HG03521 (cell line): ENCODE measurements at regions not wholly inside any gene's neighbourhood (a gene's known extent, or its start where the extent isn't known, plus 50 kb on each side); places are given as distances from the start of the nearest gene placed in this dataset.

Source experiments
- ATAC-seq: cut with Tn5 transposase; IDR thresholded peaks from one replicate; pipeline ENCODE4 v1.9.1; 2021; ENCODE audit warnings: mild to moderate bottlenecking, moderate library complexity; ENCODE audit not compliant: unreplicated experiment

DNA sequence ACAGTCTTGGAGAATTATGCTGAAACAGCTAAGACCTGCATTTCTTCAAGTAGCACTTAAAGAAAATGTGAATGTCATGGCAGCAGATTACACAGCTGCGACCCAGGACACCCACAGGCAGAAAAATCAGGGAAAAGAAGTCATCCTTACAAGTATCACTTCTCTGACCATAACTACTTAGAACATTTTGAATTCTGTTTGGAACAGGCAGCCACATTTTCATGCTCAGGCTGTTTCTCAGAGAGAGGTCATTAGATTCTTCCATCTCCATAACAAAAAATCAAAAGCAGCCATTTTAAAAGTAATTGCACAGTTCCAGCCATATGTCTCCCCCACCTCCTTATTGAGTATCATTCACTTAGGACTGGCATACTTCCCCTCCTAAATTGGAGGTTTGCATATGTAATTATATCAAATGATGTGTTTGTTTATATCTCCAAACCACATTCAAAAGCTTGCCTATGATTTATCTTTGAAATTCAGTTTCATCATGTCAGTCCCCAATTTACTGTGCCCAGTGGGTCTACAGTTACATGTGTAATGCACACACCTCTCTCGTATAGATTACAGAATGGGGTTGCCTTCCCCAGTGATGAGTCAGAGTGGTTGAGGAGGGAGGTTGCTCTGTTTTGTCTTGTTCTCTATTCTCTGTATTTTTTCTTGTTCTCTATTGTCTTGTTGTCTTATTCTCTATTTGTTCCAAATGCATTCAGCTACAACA, 276.5 kb upstream of the MTNR1B start:
- ATAC-seq, result no peak

DNA sequence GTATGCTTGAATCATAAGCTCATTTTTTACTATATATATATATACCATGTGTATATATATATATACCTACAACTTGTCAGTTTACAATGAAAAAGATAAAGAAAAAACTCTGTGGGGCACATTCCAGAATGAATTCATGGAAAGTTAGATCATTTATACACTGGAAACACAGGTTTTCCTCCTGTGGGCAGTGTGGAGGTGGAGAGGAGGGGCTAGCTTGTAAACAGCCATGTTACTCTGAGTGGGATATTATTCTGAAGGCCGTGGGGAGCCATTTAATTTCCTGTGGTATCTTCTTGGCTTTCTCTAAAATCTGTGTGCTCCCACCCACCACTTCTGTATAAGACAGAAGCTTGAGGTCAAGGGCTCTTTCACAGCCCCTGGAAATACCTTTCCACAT, 273.4 kb upstream of the MTNR1B start:
- no peak for ATAC-seq

DNA sequence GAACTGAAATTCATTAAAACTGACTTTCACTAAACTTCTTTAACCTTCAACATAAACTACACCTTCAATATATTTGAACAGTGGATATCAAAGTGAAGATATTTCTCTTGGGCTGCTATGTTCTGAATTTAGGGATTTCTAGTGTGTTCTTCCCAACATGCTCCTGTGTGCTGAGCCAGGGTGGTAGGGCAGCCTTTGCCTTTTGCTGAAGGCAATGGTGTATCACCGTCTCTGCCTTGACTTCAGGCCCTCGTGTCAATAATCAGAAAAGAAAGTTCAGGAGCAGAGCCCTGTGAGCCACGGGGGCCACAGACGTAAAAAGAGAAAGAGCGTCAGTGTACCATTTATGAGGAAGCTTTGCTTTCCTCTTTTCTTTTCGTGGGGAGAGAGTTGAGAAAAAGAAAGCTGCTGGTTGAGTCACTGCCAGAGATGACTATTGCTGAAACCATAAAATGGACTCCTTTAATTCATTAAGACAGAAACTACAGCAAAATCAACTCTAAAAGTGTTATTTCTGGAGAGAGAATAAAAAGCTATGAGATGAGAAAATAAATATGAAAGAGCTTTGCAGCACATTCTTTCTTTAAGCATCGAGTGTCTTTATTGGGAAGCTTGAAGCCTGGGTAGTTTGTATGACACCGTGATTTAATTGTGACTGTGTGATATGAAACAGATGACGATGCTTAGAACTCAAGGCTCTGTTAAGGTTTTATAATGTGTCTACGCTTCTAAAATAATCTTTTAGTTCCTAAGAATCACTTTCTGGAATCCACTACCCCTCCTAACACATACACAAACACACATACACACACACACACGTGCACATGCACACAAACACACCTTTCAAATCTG, 271.8 kb upstream of the MTNR1B start:
- ATAC-seq, result no peak

DNA sequence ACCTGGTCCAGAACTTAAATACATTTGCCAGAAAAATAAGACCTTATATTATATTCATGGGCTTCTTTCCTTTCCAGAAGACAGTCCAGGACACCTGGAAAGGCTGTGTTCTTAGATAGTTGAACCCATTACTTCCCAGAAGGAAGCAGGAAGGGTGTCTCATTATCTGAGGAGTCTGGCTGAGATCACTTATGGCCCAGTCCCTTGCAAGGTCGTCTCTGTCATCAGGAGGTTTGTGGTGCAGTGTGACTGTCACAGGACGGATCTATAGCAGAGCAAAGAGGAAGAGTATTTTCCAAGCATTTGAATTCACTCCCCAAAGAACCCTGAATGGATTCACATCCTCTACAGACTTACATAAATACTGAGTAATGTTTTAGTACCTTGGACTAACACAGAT, 270.7 kb upstream of the MTNR1B start:
- ATAC-seq, result no peak

DNA sequence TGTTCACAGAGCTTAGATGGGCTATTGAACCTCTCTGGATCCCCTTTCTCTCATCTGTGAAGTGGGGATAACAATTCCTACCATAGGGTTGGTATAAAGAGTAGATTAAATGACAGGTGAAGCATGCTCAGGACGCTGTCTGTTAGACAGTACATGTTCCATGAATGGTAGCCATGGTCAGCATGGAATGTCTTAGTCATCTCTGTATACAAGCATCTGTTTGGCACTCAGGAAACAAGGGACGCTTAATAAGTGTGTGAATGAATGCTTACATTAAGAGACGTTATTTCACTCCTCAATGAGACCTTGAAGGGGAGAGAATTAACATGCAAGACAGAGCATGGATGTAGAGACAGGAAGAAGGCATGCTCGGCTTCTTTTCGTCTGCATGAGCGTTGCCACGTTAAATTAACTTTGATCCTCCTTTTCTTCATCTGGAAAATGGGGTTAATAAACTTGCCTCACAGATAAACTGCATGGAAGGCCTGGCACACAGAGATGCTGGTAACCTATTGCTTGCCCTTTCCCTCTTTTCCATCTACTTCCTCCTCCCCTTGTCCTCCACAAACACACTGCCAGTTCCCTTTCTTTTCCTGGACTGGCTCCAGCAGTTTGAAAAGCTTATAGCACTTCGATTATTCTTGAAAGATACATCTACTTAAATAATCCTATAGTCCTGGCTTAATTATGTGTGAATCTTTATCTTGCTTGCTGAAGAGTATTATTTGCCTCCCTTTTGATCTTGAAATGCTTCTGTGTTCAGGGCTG, 267.2 kb upstream of the MTNR1B start:
- ATAC-seq, result no peak

DNA sequence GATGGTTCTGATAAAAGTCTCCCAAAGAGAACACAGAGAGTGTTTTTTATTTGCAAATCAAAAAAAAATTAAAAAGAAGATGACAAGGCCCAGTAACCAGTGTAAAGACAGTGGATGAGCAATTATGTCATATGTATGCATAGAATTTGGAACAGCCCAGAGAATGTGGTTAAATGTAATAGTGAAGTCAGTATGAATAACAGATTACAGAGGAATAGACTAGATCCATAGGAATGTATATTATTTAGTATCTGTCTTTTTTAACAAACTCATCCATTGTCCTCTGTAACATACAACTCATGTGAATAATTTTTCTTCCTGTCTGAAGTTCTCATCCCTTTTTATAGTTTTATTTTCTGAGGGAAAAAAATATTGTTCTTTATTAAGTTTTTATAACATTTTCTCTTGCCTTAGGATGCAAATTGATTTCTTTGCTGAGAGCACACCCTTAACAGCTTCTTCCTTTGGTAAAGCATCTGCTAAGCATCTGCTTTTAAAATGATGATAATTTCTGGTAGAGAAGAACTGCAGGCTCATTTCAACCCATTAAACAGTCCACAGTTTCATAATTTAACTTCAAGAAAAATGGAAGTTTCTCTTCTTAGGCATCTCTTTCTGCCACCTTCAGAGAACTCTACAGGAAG, 266.5 kb upstream of the MTNR1B start:
- ATAC-seq, result no peak

DNA sequence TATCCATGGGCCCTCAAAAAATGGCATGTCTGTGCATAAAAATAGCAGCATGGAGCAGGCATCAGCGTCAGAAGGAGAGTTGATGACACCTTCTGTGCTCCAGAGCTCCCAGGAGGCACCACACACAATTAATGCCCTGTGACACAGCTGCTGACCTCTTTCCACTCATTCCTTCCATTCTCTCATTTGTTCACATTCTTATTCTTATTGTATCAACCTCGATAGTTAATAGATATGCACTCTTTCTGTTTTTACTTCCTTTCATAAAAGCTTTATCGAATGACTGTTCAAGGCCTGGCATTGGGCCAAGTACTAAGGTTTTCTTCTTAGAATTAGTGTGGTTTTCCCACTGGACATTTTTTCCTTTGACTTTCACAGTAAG, 266.0 kb upstream of the MTNR1B start:
- no peak for ATAC-seq

DNA sequence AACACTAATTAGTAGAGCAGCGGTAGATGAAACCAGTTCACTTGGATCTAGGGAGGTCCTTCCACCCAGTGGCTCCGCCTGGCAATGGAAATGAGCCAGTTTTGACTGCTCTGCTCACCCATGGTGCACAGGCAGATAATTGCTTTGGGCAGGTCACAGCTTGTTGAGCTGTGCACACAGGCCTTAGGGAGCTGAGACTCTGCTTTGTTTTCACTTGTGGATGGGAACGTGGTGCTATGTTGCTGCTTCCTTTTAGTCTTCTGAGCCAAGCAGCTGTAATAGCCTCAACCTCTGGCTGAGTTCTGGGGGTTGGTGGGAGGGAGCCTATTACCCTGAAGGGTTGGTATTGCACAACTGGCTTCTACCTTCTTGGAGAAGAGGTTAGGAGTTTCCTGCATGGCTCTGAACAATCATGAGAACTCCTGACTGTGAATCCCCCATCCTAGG, 262.3 kb upstream of the MTNR1B start:
- no peak for ATAC-seq

DNA sequence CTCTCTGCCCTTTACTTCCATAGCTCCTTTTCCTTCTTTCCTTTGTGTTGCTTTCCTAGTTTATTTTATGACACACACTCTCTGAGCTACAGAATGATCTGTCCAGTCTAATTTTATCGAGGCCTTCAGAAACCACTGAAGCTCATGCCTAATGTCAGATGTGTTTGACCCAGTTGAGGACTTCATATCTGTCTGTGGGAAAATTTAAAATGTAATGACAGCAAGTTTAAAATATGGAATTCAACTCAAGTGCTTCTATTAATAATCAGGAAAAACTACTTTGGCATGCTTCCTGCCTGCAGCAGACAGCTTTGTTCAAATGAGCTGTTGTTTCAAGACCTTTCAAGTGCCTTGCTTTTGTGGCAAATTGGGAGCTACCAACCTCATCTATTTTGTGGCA, 261.8 kb upstream of the MTNR1B start:
- no peak for ATAC-seq

DNA sequence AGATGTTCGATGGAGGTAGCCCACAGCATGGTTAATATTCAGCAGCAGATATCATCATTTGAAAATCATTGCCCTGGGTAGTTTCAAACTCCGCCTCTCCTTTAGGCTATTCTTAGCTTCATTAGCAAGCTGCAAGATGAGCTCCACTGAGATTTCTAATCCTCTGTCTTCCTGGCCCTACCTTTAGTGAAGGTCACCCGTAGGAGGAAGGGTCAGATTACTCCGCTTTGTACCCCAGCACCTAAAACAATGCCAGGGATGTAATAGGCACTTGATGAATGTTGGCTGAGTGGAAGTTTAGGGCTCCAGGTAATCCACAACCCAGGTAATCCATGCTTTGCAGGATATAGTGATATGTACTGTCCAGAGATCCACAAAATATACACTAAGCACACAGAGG, 260.1 kb upstream of the MTNR1B start:
- ATAC-seq, result no peak

DNA sequence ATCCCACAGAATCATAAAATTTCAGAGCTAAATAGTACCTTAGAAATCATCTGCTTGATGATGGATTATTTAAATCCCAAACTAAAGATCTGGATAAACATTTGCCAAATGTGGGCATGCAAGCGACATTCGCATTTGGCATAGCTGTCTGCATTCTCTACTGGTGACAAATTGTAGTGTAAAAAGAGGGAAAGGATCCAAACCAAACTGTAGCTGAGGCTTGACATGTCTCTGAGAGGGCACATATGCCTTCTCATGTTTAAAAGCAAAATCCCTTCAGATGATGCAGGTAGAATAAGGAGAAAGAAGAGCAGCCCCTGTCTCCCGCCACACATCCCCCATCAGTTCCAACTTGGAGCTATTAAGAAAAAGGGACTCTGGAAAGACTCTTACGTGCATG, 257.5 kb upstream of the MTNR1B start:
- no peak for ATAC-seq

DNA sequence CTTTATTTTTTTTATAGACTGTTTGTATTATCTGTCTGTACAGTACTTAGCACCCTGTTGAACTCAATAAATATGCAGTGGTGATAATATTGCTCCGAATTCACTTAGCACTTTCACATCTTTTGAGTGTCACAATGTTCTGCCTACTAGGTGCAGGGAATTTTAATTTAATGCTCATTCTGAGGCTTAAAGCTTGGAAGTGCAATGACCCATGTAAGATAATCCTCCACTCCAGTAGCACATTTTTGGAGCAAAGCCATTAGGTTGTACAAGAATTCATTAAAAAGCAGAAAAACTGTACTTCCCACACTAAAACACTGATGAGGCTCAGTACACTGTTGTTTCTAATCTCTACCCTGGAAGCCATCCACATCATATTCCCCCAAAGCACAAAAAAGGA, 255.3 kb upstream of the MTNR1B start:
- ATAC-seq, result no peak

DNA sequence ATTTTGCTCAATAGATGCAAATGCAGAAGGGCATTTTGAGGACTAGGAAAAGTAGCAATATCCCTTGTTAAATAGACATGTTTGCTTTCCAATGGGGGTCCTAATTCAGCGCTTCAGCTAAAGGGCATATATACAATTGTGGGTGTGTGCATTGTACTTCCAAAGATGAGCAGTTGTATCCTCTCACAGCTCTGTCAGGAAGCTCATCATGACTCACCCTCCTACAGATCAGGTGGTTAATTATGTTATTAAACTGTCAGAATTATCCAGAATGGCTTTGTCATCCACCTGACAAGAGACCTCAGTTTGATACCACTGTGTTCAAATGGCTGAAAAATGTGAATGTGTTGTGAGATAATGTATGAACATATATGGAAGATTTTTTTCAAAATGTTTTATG, 252.2 kb upstream of the MTNR1B start:
- ATAC-seq, result no peak

DNA sequence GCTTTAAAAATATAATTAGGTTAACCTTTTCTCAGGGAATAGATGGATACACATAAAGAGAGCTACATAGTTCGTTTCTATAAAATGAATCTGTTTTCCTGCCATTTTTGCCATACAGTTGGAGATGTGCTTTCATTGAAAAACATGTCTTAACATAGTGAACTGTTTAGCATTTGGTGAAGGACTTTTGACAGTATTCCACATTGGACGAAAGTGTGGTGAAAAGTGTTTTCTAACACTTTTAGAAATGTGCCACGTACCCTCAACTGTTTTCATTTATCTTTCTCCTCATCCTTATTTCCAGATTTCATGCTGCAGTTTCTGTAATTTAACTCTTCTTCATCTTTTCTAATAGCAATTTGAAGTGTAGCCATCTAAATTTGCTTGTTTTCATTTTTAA, 249.1 kb upstream of the MTNR1B start:
- ATAC-seq, result no peak

DNA sequence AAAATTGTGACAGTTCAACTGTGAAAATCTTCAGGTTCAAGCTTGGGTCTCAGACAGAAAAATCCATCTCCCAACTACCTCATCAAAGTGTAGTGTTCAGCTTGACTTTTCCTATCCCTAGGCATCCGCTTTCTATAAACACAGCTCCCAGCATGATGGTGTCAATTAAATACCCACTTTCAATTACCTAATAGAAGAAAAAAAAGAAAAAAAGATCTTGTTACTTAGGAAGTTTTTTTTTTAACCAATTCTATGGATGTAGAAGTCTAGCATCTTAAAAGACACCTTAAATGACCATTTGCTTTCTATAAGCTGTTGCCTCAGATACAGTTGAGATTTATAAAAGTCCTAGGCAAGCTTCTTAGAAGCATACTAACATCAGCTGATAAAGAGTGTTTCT, 244.1 kb upstream of the MTNR1B start:
- no peak for ATAC-seq

DNA sequence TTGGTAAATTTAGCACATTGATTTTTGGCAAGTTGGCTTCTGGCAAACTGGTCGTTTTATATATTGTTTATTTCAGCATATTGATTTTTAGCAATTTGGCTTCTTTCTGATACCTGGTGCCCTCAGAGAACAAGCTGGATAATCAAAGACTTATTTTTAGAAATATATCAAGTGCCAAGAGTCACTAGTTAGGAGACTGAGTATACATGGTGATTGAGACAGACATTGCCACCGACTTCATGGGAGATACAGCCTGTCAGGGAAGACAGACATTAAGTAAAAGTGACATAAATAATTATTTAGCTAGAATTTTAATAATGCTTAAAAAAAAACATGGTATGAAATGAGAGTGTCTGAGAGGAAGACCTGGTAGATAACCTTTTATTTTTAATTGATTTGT, 242.3 kb upstream of the MTNR1B start:
- ATAC-seq, result no peak

DNA sequence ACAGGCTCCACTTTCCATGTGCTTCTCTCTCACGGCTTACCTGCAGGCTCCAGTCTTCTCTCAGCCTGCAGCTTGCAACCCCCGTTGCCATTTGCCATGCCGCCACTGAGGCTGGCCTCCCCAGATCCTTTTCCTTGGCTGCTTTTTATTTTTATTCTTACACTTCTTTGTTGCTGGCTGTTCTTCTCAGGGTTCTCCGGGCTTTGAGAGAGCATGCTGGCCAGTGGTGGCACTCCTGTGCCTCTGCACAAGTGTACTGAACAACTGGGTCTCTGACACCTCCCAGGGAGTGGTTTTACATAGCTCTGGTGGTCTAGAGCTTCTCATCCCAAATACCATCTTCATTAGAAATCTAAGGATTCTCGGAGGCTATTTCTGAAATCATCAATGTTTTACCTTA, 241.7 kb upstream of the MTNR1B start:
- ATAC-seq, result no peak

DNA sequence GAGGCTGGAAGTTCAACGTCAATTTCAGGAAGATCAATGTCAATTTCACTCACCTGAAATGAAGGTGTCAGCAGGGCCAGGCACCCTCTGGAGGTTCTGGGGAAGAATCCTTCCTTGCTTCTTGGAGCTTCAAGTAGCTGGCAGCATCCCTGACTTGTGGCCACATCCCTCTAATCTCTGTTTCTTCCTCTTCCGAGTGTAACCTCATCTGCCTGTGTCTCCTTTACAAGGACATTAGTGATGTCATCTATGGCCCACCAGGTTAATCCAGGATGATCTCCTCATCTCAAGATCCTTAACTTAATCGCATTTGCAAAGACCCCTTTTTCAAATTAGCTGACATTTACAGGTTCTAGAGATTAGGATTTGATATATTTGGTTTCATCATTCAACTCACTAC, 240.8 kb upstream of the MTNR1B start:
- ATAC-seq, result no peak

DNA sequence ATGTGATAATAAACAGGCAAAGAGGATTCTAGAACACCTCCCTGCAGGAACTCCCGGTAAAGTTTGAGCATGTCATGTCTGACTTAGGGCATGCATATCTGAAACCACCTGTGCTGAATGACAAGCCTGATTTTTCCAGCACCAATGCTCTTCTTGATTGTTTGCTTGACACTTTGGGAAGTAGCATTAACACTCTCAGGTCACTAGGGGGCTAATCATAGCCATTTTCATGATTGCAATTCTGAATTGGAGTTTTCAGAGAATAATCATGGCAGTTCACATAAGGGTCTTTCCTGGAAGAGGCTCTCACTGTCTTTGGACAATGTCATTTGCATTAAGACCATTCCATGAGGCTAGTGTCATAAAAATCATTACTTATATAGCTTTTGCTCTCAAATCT, 234.4 kb upstream of the MTNR1B start:
- no peak for ATAC-seq

DNA sequence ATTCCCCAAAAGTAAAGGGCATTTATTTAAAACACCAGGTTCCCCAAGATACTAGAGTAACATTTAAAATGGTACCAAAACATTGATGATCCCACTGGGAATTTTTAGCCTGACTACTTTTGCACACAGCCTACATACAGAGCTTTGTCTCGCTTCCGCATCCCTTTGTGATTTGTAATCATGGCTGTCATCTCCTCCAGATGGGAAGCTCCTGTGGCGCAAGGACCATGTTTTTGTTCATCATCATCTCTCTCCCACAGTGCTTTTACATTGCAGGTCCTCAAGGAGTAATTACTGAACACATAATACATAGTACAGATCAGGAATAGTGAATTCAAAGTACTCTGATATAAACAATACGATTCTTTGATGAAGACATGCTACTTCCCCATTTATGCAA, 231.2 kb upstream of the MTNR1B start:
- ATAC-seq, result no peak

DNA sequence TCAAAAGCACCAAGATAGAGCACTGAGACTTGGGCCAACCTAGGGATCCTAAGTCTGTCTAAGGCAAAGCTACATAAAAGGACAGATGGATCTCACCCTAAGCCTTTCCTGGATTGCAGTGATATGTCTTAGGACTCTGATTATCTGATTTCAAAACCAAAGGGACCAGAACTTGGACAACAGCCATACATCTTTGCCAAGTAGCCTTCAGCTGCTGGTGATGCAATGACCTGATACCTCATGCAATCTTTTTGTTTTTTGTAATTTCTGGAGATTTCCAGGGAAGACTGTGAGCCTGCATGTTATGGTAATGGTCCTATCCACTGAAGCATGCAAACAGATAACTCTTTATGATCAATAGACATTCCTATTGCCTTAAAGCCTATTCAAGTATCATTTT, 230.4 kb upstream of the MTNR1B start:
- no peak for ATAC-seq
